Trophoblast cell (in vitro differentiated cells and primary cell): ENCODE measurements at regions not wholly inside any gene's neighbourhood (a gene's known extent, or its start where the extent isn't known, plus 50 kb on each side); places are given as distances from the start of the nearest gene placed in this dataset.
"Not testable (repeated sequence)": the region's sequence is repeated elsewhere in the genome, so short reads cannot be mapped to it uniquely, and the experiment has no call there.

Source experiments
- DNase-seq, 2 donors: peaks; one replicate each; pipeline ENCODE4 v3.0.0-alpha.2; 2016
- H2AFZ ChIP-seq: 2 replicates; pipeline ENCODE4 v1.6.1; 2013; ENCODE audit warnings: low read length, moderate library complexity, mild to moderate bottlenecking; ENCODE audit not compliant: insufficient read depth, poor library complexity
- H2AK5ac ChIP-seq: 2 replicates; pipeline ENCODE4 v1.6.1; 2013; ENCODE audit warnings: mild to moderate bottlenecking, low read length
- H2BK120ac ChIP-seq: 2 replicates; pipeline ENCODE4 v1.6.1; 2013; ENCODE audit warnings: low read length, mild to moderate bottlenecking, moderate library complexity; ENCODE audit not compliant: insufficient read depth, poor library complexity
- H2BK12ac ChIP-seq: 2 replicates; pipeline ENCODE4 v1.6.1; 2013; ENCODE audit warnings: mild to moderate bottlenecking, low read length, moderate library complexity
- H2BK5ac ChIP-seq: 2 replicates; pipeline ENCODE4 v1.6.1; 2013; ENCODE audit warnings: low read length, low read depth, moderate library complexity, mild to moderate bottlenecking; ENCODE audit not compliant: poor library complexity
- H3K14ac ChIP-seq: 2 replicates; pipeline ENCODE4 v1.6.1; 2013; ENCODE audit warnings: mild to moderate bottlenecking, low read length
- H3K18ac ChIP-seq: 2 replicates; pipeline ENCODE4 v1.6.1; 2013; ENCODE audit warnings: mild to moderate bottlenecking, low read length
- H3K23ac ChIP-seq: 2 replicates; pipeline ENCODE4 v1.6.1; 2013; ENCODE audit warnings: low read length
- H3K27ac ChIP-seq: 2 replicates; pipeline ENCODE4 v1.5.1; 2013; ENCODE audit warnings: low read depth, mild to moderate bottlenecking, inconsistent platforms, low read length, moderate library complexity
- H3K27me3 ChIP-seq: 2 replicates; pipeline ENCODE4 v1.6.1; 2013; ENCODE audit warnings: inconsistent platforms, mild to moderate bottlenecking, low read length, moderate library complexity; ENCODE audit not compliant: insufficient read depth
- H3K36me3 ChIP-seq, 2 experiments: 1 replicate in 1 of 2; 2 replicates in 1 of 2; pipeline ENCODE4 v1.6.1; 2013; ENCODE audit warnings: low read length in 2 of 2, mild to moderate bottlenecking in 2 of 2, moderate library complexity in 1 of 2; ENCODE audit not compliant: insufficient read depth in 2 of 2, control insufficient read depth in 1 of 2
- H3K4ac ChIP-seq: 2 replicates; pipeline ENCODE4 v1.6.1; 2013; ENCODE audit warnings: low read depth, mild to moderate bottlenecking, low read length, moderate library complexity
- H3K4me1 ChIP-seq, 2 experiments: 1 replicate in 1 of 2; 2 replicates in 1 of 2; pipeline ENCODE4 v1.6.1; 2013; ENCODE audit warnings: low read length in 2 of 2, mild to moderate bottlenecking in 2 of 2, moderate library complexity in 1 of 2; ENCODE audit not compliant: insufficient read depth in 2 of 2, control insufficient read depth in 1 of 2
- H3K4me2 ChIP-seq: 2 replicates; pipeline ENCODE4 v1.6.1; 2013; ENCODE audit warnings: inconsistent platforms, mild to moderate bottlenecking, low read length, moderate library complexity
- H3K4me3 ChIP-seq: 2 replicates; pipeline ENCODE4 v1.5.1; 2013; ENCODE audit warnings: mild to moderate bottlenecking, low read depth, low read length, inconsistent platforms
- H3K79me1 ChIP-seq: one replicate; pipeline ENCODE4 v1.6.1; 2013; ENCODE audit warnings: low read length
- H3K79me2 ChIP-seq: 2 replicates; pipeline ENCODE4 v1.6.1; 2013; ENCODE audit warnings: low read length, mild to moderate bottlenecking; ENCODE audit not compliant: control insufficient read depth, insufficient read depth, poor library complexity
- H3K9ac ChIP-seq: 2 replicates; pipeline ENCODE4 v1.6.1; 2013; ENCODE audit warnings: mild to moderate bottlenecking, low read length
- H3K9me3 ChIP-seq: 2 replicates; pipeline ENCODE4 v1.6.1; 2013; ENCODE audit warnings: low read depth, mild to moderate bottlenecking, control low read depth, inconsistent platforms, low read length; ENCODE audit not compliant: insufficient read depth
- H4K12ac ChIP-seq: 2 replicates; pipeline ENCODE4 v1.6.1; 2013; ENCODE audit warnings: low read depth, mild to moderate bottlenecking, low read length, moderate library complexity
- H4K8ac ChIP-seq: 2 replicates; pipeline ENCODE4 v1.6.1; 2013; ENCODE audit warnings: low read depth, mild to moderate bottlenecking, low read length, moderate library complexity
- H4K91ac ChIP-seq: one replicate; pipeline ENCODE4 v1.6.1; 2013; ENCODE audit warnings: low read depth, mild to moderate bottlenecking, low read length, moderate library complexity
- WGBS: extraction: QIAGEN DNeasy Blood & Tissue Kit; methylation state at CpG from one replicate; pipeline ENCODE4 v1.1.7; 2013; ENCODE audit warnings: missing lambda C conversion rate; ENCODE audit not compliant: insufficient read length, insufficient coverage; ENCODE audit errors: extremely low coverage; 5-methylcytosine and 5-hydroxymethylcytosine counted together

GRCh38 chr16:29255496-29255796, 151.1 kb downstream of the NPIPB11 start:
- no CpG with 5 or more reads among the region's 13 CpGs for WGBS
- not testable (repeated sequence) for H3K79me2 ChIP-seq, H3K4ac ChIP-seq

GRCh38 chr16:29254676-29255495, 151.6 kb downstream of the NPIPB11 start:
- no peak overlapping the region for H2BK120ac ChIP-seq

More at GRCh38 chr16:29255496-29255796, 151.1 kb downstream of the NPIPB11 start:
- not testable (repeated sequence) for H2AK5ac ChIP-seq, DNase-seq, H4K8ac ChIP-seq, H3K4me2 ChIP-seq, H4K12ac ChIP-seq, H2BK120ac ChIP-seq, H3K36me3 ChIP-seq, H2BK12ac ChIP-seq, H3K4me1 ChIP-seq, H2BK5ac ChIP-seq, H3K9me3 ChIP-seq, H3K18ac ChIP-seq, H3K79me1 ChIP-seq, H3K14ac ChIP-seq, H3K9ac ChIP-seq, H3K4me3 ChIP-seq, H3K27me3 ChIP-seq, H3K27ac ChIP-seq, H2AFZ ChIP-seq, H3K23ac ChIP-seq, H4K91ac ChIP-seq

GRCh38 chr16:29253716-29254590, 152.6 kb downstream of the NPIPB11 start:
- not testable (repeated sequence) for H3K79me2 ChIP-seq, H3K14ac ChIP-seq, H3K79me1 ChIP-seq, H4K8ac ChIP-seq, H3K27ac ChIP-seq, H3K9me3 ChIP-seq, H4K91ac ChIP-seq, H3K4me1 ChIP-seq, DNase-seq, H3K4me3 ChIP-seq, H3K23ac ChIP-seq, H2AFZ ChIP-seq, H3K18ac ChIP-seq, H2BK5ac ChIP-seq, H3K27me3 ChIP-seq, H2BK120ac ChIP-seq, H3K9ac ChIP-seq, H2AK5ac ChIP-seq, H2BK12ac ChIP-seq, H3K4ac ChIP-seq, H3K36me3 ChIP-seq, H3K4me2 ChIP-seq, H4K12ac ChIP-seq
- no CpG with 5 or more reads among the region's 35 CpGs for WGBS

More at GRCh38 chr16:29254676-29255495, 151.6 kb downstream of the NPIPB11 start:
- Histone ChIP-seq H4K91ac (no peak overlapping the region), H2AFZ (no peak overlapping the region), H3K36me3 (no peaks in the 10 kb centered on the region), H4K12ac (no peak overlapping the region), H3K27ac (no peak overlapping the region), H3K4me1 (peaks cover 0 to 2% of the 10 kb centered on the region in 2 experiments), H3K23ac (no peak overlapping the region), H3K18ac (no peak overlapping the region), H3K14ac (no peak overlapping the region), H3K79me2 (no peaks in the 10 kb centered on the region), H2BK5ac (no peak overlapping the region), H3K4me3 (no peak overlapping the region), H3K4ac (no peak overlapping the region), H3K4me2 (no peak overlapping the region), H3K79me1 (no peaks in the 10 kb centered on the region), H4K8ac (no peak overlapping the region), H2AK5ac (no peak overlapping the region), H3K9me3 (peaks cover 8% of the 10 kb centered on the region), H2BK12ac (no peak overlapping the region), H3K9ac (no peak overlapping the region), H3K27me3 (no peaks in the 10 kb centered on the region)
- DNase-seq: no peak
- no CpG with 5 or more reads among the region's 33 CpGs for WGBS

- H3K9ac ChIP-seq, H2BK12ac ChIP-seq, H2AK5ac ChIP-seq, H3K79me1 ChIP-seq, H3K4me2 ChIP-seq, H3K4me1 ChIP-seq, H2AFZ ChIP-seq, H2BK120ac ChIP-seq, H3K9me3 ChIP-seq, H3K36me3 ChIP-seq, H3K18ac ChIP-seq, H2BK5ac ChIP-seq, H3K27me3 ChIP-seq, DNase-seq, H3K27ac ChIP-seq, H3K4me3 ChIP-seq, H3K14ac ChIP-seq, H3K79me2 ChIP-seq, H4K8ac ChIP-seq, H3K4ac ChIP-seq, H4K91ac ChIP-seq, H3K23ac ChIP-seq, H4K12ac ChIP-seq: not testable (repeated sequence)
- no CpG with 5 or more reads among the region's 7 CpGs for WGBS
These were observed 153.4 kb downstream of the NPIPB11 start for GRCh38 chr16:29253066-29253590.
